ENCODE measurements at regions not wholly inside any gene's neighbourhood (a gene's known extent, or its start where the extent isn't known, plus 50 kb on each side); places are given as distances from the start of the nearest gene placed in this dataset.
A peak's percentile ranks its signal among the peaks of the same experiment; 100 is the strongest.

GRCh38 chr18:7438646-7439045, 128.5 kb upstream of the PTPRM start:
- H3K4me3 ChIP-seq (replicated peaks; ENCODE audit: low read depth, low read length): no peak overlapping the region
- DNase-seq (ENCODE audit: low read depth): no peak
- no peak for TF ChIP-seq CTCF (IDR thresholded peaks at IDR 0.05; ENCODE audit: low read length, missing control alignments)

- TF ChIP-seq CTCF (IDR thresholded peaks at IDR 0.05; ENCODE audit: low read length, missing control alignments): no peak
- DNase-seq (ENCODE audit: low read depth): no peak
- no peak overlapping the region for H3K4me3 ChIP-seq (replicated peaks; ENCODE audit: low read depth, low read length)
Observed at GRCh38 chr18:7447318-7448028, 119.6 kb upstream of the PTPRM start.

- peak; percentile 72 for TF ChIP-seq CTCF (IDR thresholded peaks at IDR 0.05; ENCODE audit: low read length, missing control alignments)
- DNase-seq (ENCODE audit: low read depth): peak; percentile 37
Observed at GRCh38 chr18:7452331-7452730, 114.8 kb upstream of the PTPRM start.

GRCh38 chr18:7454429-7454828, 112.7 kb upstream of the PTPRM start:
- DNase-seq (ENCODE audit: low read depth): no peak
- TF ChIP-seq CTCF (IDR thresholded peaks at IDR 0.05; ENCODE audit: low read length, missing control alignments): no peak
- H3K4me3 ChIP-seq (replicated peaks; ENCODE audit: low read depth, low read length): no peak overlapping the region

More at GRCh38 chr18:7452331-7452730, 114.8 kb upstream of the PTPRM start:
- H3K4me3 ChIP-seq (replicated peaks; ENCODE audit: low read depth, low read length): no peak overlapping the region

GRCh38 chr18:7456376-7456775, 110.7 kb upstream of the PTPRM start:
- no peak for TF ChIP-seq CTCF (IDR thresholded peaks at IDR 0.05; ENCODE audit: low read length, missing control alignments)
- no peak overlapping the region for H3K4me3 ChIP-seq (replicated peaks; ENCODE audit: low read depth, low read length)
- DNase-seq (ENCODE audit: low read depth): no peak

- no peak for DNase-seq (ENCODE audit: low read depth)
- H3K4me3 ChIP-seq (replicated peaks; ENCODE audit: low read depth, low read length): no peak overlapping the region
- TF ChIP-seq CTCF (IDR thresholded peaks at IDR 0.05; ENCODE audit: low read length, missing control alignments): no peak
Observed at GRCh38 chr18:7457262-7457661, 109.9 kb upstream of the PTPRM start.

GRCh38 chr18:7458884-7459283, 108.2 kb upstream of the PTPRM start:
- no peak for DNase-seq (ENCODE audit: low read depth)
- TF ChIP-seq CTCF (IDR thresholded peaks at IDR 0.05; ENCODE audit: low read length, missing control alignments): no peak
- no peak overlapping the region for H3K4me3 ChIP-seq (replicated peaks; ENCODE audit: low read depth, low read length)

Data from fibroblast of pulmonary artery (primary cell).